K562 (cell line): ENCODE measurements at regions not wholly inside any gene's neighbourhood (a gene's known extent, or its start where the extent isn't known, plus 50 kb on each side); places are given as distances from the start of the nearest gene placed in this dataset.

Experiments
- ATF1 ChIP-seq, 2 experiments: fragments of 450-650 bp in 1 of 2; IDR thresholded peaks; 2 replicates each; pipeline ENCODE4 v1.6.1; 2016; ENCODE audit warnings: missing compliant biosample characterization in 1 of 2, missing genetic modification characterization in 1 of 2
- BACH1 ChIP-seq: fragments of 200-800 bp; sonication (Bioruptor generic); IDR thresholded peaks from 2 replicates; pipeline ENCODE4 v1.6.1; 2016; ENCODE audit warnings: missing genetic modification characterization, missing compliant biosample characterization
- CREBBP ChIP-seq: IDR thresholded peaks from one replicate; pipeline ENCODE4 v1.6.1; 2012; ENCODE audit warnings: low read depth, mild to moderate bottlenecking, control low read depth, inconsistent platforms, low read length
- HDAC2 ChIP-seq: fragments of 450-650 bp; IDR thresholded peaks from 2 replicates; pipeline ENCODE4 v1.6.1; 2016; ENCODE audit warnings: mild to moderate bottlenecking
- KLF6 ChIP-seq: fragments of 250-450 bp; sonication (Bioruptor Pico); IDR thresholded peaks from 2 replicates; pipeline ENCODE4 v1.4.0; 2020; ENCODE audit warnings: mild to moderate bottlenecking, moderate library complexity, borderline replicate concordance
- POLR2B ChIP-seq: fragments of 450-650 bp; IDR thresholded peaks from 2 replicates; pipeline ENCODE4 v1.6.1; 2018; ENCODE audit warnings: low read depth; ENCODE audit not compliant: partially characterized antibody
- TAL1 ChIP-seq: fragments of 450-650 bp; IDR thresholded peaks from 2 replicates; pipeline ENCODE4 v1.6.1; 2016; ENCODE audit warnings: mild to moderate bottlenecking
- U2AF1 ChIP-seq: fragments of 200-400 bp; formaldehyde crosslinking; optimal IDR thresholded peaks from 2 replicates; pipeline ENCODE3; 2017; ENCODE audit warnings: mild to moderate bottlenecking, low read depth, low read length, moderate library complexity
- ZBTB40 ChIP-seq, 2 experiments: fragments of 450-650 bp in 1 of 2; sonication (generic) in 1 of 2; formaldehyde crosslinking in 1 of 2; IDR thresholded peaks; 2 replicates each; pipeline versions ENCODE4 v1.7.1 to v1.9.0; 2016 to 2022; ENCODE audit warnings: inconsistent platforms in 1 of 2, mild to moderate bottlenecking in 1 of 2, missing genetic modification reagents in 1 of 2
- ZNF232 ChIP-seq: sonication (generic); formaldehyde crosslinking; IDR thresholded peaks from 2 replicates; pipeline ENCODE4 v1.8.0; 2022; ENCODE audit warnings: mild to moderate bottlenecking, missing genetic modification reagents
- TF ChIP-seq, protein P1 (sequence below): fragments of 250-450 bp; sonication (Bioruptor Pico); IDR thresholded peaks from 2 replicates; pipeline ENCODE4 v1.4.0; 2020; ENCODE audit warnings: mild to moderate bottlenecking, moderate library complexity, borderline replicate concordance

GRCh38 chr11:111019871-111020670 is 225.5 kb upstream of the POU2AF2 start (continued):
- TF ChIP-seq POLR2B (no peak), HDAC2 (no peak), ZNF232 (CRISPR knock-in tag) (no peak), U2AF1 (no peak), KLF6 (CRISPR knock-in tag) (no peak), TAL1 (no peak), ZBTB40 (IDR thresholded peaks at IDR 0.05) (no peak), ZBTB40 (CRISPR knock-in tag; IDR thresholded peaks at IDR 0.05) (no peak), ATF1 (CRISPR knock-in tag; IDR thresholded peaks at IDR 0.05) (no peak), ATF1 (tag; IDR thresholded peaks at IDR 0.05) (no peak), CREBBP (no peak), BACH1 (no peak)
- TF ChIP-seq, protein P1, sequence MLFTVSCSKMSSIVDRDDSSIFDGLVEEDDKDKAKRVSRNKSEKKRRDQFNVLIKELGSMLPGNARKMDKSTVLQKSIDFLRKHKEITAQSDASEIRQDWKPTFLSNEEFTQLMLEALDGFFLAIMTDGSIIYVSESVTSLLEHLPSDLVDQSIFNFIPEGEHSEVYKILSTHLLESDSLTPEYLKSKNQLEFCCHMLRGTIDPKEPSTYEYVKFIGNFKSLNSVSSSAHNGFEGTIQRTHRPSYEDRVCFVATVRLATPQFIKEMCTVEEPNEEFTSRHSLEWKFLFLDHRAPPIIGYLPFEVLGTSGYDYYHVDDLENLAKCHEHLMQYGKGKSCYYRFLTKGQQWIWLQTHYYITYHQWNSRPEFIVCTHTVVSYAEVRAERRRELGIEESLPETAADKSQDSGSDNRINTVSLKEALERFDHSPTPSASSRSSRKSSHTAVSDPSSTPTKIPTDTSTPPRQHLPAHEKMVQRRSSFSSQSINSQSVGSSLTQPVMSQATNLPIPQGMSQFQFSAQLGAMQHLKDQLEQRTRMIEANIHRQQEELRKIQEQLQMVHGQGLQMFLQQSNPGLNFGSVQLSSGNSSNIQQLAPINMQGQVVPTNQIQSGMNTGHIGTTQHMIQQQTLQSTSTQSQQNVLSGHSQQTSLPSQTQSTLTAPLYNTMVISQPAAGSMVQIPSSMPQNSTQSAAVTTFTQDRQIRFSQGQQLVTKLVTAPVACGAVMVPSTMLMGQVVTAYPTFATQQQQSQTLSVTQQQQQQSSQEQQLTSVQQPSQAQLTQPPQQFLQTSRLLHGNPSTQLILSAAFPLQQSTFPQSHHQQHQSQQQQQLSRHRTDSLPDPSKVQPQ (CRISPR knock-in tag) = no peak
